Sigmoid colon (tissue), 4 donors: ENCODE measurements at regions not wholly inside any gene's neighbourhood (a gene's known extent, or its start where the extent isn't known, plus 50 kb on each side); places are given as distances from the start of the nearest gene placed in this dataset.

Experiments
- EP300 ChIP-seq, 4 donors: sonication (generic); formaldehyde crosslinking; IDR thresholded peaks; one replicate each; pipeline ENCODE4 v1.6.1; 2017; ENCODE audit warnings: antibody characterized with exemption in 4 of 4
- POLR2A ChIP-seq, 2 donors: fragments of 450-650 bp; IDR thresholded peaks; one replicate each; pipeline ENCODE4 v1.6.1; 2016; ENCODE audit warnings: antibody characterized with exemption in 2 of 2, mild to moderate bottlenecking in 2 of 2, moderate library complexity in 2 of 2
- POLR2AphosphoS5 ChIP-seq, 4 donors: sonication (generic); formaldehyde crosslinking; IDR thresholded peaks; one replicate each; pipeline ENCODE4 v1.6.1; 2017; ENCODE audit warnings: antibody characterized with exemption in 4 of 4
- TF ChIP-seq, protein P1 (sequence below), 4 experiments: fragments of 450-650 bp in 3 of 4; fragments of 200-600 bp in 1 of 4; IDR thresholded peaks; one replicate each; pipeline ENCODE4 v1.5.1; 2016 to 2019; ENCODE audit warnings: antibody characterized with exemption in 4 of 4, mild to moderate bottlenecking in 3 of 4, moderate library complexity in 2 of 4

GRCh38 chr21:14684071-14684470 is 138.0 kb upstream of the SAMSN1 start:
- TF ChIP-seq, protein P1, sequence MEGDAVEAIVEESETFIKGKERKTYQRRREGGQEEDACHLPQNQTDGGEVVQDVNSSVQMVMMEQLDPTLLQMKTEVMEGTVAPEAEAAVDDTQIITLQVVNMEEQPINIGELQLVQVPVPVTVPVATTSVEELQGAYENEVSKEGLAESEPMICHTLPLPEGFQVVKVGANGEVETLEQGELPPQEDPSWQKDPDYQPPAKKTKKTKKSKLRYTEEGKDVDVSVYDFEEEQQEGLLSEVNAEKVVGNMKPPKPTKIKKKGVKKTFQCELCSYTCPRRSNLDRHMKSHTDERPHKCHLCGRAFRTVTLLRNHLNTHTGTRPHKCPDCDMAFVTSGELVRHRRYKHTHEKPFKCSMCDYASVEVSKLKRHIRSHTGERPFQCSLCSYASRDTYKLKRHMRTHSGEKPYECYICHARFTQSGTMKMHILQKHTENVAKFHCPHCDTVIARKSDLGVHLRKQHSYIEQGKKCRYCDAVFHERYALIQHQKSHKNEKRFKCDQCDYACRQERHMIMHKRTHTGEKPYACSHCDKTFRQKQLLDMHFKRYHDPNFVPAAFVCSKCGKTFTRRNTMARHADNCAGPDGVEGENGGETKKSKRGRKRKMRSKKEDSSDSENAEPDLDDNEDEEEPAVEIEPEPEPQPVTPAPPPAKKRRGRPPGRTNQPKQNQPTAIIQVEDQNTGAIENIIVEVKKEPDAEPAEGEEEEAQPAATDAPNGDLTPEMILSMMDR (IDR thresholded peaks at IDR 0.05) = no peak
- TF ChIP-seq POLR2A (IDR thresholded peaks at IDR 0.05) (no peak), POLR2AphosphoS5 (IDR thresholded peaks at IDR 0.05) (no peak), EP300 (IDR thresholded peaks at IDR 0.05) (no peak)
